Gastrocnemius medialis (tissue), 4 donors: ENCODE measurements at regions not wholly inside any gene's neighbourhood (a gene's known extent, or its start where the extent isn't known, plus 50 kb on each side); places are given as distances from the start of the nearest gene placed in this dataset.

Experiments
- CTCF ChIP-seq, 5 experiments: fragments of 450-650 bp in 3 of 5; fragments of 200-600 bp in 2 of 5; sonication (generic) in 2 of 5; IDR thresholded peaks in 4 of 5; conservative IDR thresholded peaks in 1 of 5; 1 replicate in 4 of 5; 2 replicates in 1 of 5; pipeline ENCODE4 v1.5.1; 2016 to 2019; ENCODE audit warnings: antibody characterized with exemption in 5 of 5, mild to moderate bottlenecking in 3 of 5, moderate library complexity in 3 of 5
- POLR2A ChIP-seq, 2 donors: fragments of 450-650 bp; IDR thresholded peaks; one replicate each; pipeline ENCODE4 v1.6.1; 2017; ENCODE audit warnings: antibody characterized with exemption in 2 of 2, mild to moderate bottlenecking in 2 of 2, moderate library complexity in 2 of 2

GRCh38 chr2:234405462-234405861 is 91.4 kb downstream of the ARL4C start:
- TF ChIP-seq POLR2A (IDR thresholded peaks at IDR 0.05) (no peak), CTCF (IDR thresholded peaks at IDR 0.05 in 4 of 5, conservative IDR thresholded peaks at IDR 0.05 in 1 of 5) (no peak)
